Stomach (tissue), 8 donors: ENCODE measurements at regions not wholly inside any gene's neighbourhood (a gene's known extent, or its start where the extent isn't known, plus 50 kb on each side); places are given as distances from the start of the nearest gene placed in this dataset.
A peak's percentile ranks its signal among the peaks of the same experiment; 100 is the strongest.

Source experiments
- DNase-seq, 2 donors: peaks; one replicate each; pipeline versions ENCODE4 v3.0.0 to v3.0.0-alpha.2; 2013 to 2019
- H3K27ac ChIP-seq, 5 donors: fragments of 200-600 bp in 4 of 5; sonication (generic) in 4 of 5; one replicate each; pipeline ENCODE4 v1.5.1; 2013 to 2019; ENCODE audit warnings: mild to moderate bottlenecking in 1 of 5, moderate library complexity in 1 of 5
- H3K27me3 ChIP-seq, 3 donors: fragments of 200-600 bp; sonication (generic); one replicate each; pipeline ENCODE4 v1.5.1; 2017 to 2019; ENCODE audit warnings: mixed run types in 1 of 3
- H3K36me3 ChIP-seq, 4 donors: fragments of 200-600 bp; sonication (generic); 1 replicate in 3 of 4; 2 replicates in 1 of 4; pipeline ENCODE4 v1.5.1; 2016 to 2019
- H3K4me1 ChIP-seq, 4 donors: fragments of 200-600 bp; sonication (generic); one replicate each; pipeline ENCODE4 v1.5.1; 2016 to 2019
- H3K4me3 ChIP-seq, 4 donors: fragments of 200-600 bp; sonication (generic) in 3 of 4; one replicate each; pipeline ENCODE4 v1.5.1; 2016 to 2019; ENCODE audit warnings: mild to moderate bottlenecking in 1 of 4
- H3K9me3 ChIP-seq, 4 donors: fragments of 200-600 bp; sonication (generic); one replicate each; pipeline ENCODE4 v1.5.1; 2016 to 2019
- EP300 ChIP-seq: sonication (generic); formaldehyde crosslinking; IDR thresholded peaks from one replicate; pipeline ENCODE4 v1.6.1; 2017; ENCODE audit warnings: antibody characterized with exemption
- POLR2A ChIP-seq, 4 donors: fragments of 450-650 bp; IDR thresholded peaks; one replicate each; pipeline ENCODE4 v1.6.1; 2016; ENCODE audit warnings: antibody characterized with exemption in 4 of 4, control low read depth in 2 of 4, mild to moderate bottlenecking in 1 of 4, moderate library complexity in 1 of 4
- POLR2AphosphoS5 ChIP-seq, 3 donors: sonication (generic); formaldehyde crosslinking; IDR thresholded peaks; one replicate each; pipeline ENCODE4 v1.6.1; 2016; ENCODE audit warnings: antibody characterized with exemption in 3 of 3
- WGBS, 5 donors: extraction: QIAGEN DNeasy Blood & Tissue Kit in 3 of 5; methylation state at CpG; one replicate each; pipeline versions ENCODE4 v1.1.5 to v1.1.7; 2013 to 2018; 5-methylcytosine and 5-hydroxymethylcytosine counted together
- intact Hi-C: fragments of 100-400 bp; cut with DNase I; formaldehyde crosslinking; loops from one replicate; pipeline ENCODE4 v1.15.1; 2023; ENCODE audit warnings: low total_unique reads
- TF ChIP-seq, protein P1 (sequence below), 7 experiments: fragments of 450-650 bp in 4 of 7; fragments of 200-600 bp in 3 of 7; sonication (generic) in 3 of 7; IDR thresholded peaks; one replicate each; pipeline ENCODE4 v1.5.1; 2016 to 2019; ENCODE audit warnings: antibody characterized with exemption in 7 of 7, control low read depth in 2 of 7, mild to moderate bottlenecking in 1 of 7
- donor health status: healthy with polysubstance abuse.
- donor health status: Bipolar disorder and iron deficiency.
- donor health status: healthy.

DNA sequence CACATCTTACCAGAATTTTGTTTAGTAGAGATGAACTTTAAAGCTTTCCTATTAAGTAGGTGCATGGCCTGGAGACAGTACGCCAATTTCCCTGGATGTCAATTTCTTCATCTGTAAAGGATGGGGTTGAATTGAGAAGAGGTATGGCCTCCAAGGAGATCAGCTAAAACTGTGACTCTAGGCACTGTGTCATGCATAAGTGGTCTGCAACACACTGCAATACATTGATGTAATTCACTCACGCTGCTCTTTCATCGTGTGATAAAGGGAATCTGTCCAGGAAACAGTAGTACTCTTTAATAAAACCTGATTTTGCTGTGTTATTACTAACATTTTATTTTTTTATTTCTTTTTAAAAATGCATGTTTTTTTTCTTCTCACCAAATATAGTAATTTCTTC, 795.8 kb downstream of the DIAPH3 start:
- peaks cover 0 to 41% (median 21%) of the 10 kb centered on the region in 4 donors for H3K4me1 ChIP-seq
- no peaks in the 10 kb centered on the region for H3K9me3 ChIP-seq
- no peak for DNase-seq
- H3K36me3 ChIP-seq = no peaks in the 10 kb centered on the region
- no peak for TF ChIP-seq POLR2AphosphoS5 (IDR thresholded peaks at IDR 0.05)
- TF ChIP-seq, protein P1, sequence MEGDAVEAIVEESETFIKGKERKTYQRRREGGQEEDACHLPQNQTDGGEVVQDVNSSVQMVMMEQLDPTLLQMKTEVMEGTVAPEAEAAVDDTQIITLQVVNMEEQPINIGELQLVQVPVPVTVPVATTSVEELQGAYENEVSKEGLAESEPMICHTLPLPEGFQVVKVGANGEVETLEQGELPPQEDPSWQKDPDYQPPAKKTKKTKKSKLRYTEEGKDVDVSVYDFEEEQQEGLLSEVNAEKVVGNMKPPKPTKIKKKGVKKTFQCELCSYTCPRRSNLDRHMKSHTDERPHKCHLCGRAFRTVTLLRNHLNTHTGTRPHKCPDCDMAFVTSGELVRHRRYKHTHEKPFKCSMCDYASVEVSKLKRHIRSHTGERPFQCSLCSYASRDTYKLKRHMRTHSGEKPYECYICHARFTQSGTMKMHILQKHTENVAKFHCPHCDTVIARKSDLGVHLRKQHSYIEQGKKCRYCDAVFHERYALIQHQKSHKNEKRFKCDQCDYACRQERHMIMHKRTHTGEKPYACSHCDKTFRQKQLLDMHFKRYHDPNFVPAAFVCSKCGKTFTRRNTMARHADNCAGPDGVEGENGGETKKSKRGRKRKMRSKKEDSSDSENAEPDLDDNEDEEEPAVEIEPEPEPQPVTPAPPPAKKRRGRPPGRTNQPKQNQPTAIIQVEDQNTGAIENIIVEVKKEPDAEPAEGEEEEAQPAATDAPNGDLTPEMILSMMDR (IDR thresholded peaks at IDR 0.05) = no peak
- TF ChIP-seq POLR2A (IDR thresholded peaks at IDR 0.05) = no peak
- TF ChIP-seq EP300 = no peak
- H3K4me3 ChIP-seq = no peak overlapping the region
- H3K27ac ChIP-seq = peak overlapping the region in 1 of 5 donors; percentile 3
- intact Hi-C loops = no loop called here
- WGBS, 5 donors = 84 to 94% (median 91%) methylated on average over 3 of the region's 3 CpGs
- no peaks in the 10 kb centered on the region for H3K27me3 ChIP-seq

DNA sequence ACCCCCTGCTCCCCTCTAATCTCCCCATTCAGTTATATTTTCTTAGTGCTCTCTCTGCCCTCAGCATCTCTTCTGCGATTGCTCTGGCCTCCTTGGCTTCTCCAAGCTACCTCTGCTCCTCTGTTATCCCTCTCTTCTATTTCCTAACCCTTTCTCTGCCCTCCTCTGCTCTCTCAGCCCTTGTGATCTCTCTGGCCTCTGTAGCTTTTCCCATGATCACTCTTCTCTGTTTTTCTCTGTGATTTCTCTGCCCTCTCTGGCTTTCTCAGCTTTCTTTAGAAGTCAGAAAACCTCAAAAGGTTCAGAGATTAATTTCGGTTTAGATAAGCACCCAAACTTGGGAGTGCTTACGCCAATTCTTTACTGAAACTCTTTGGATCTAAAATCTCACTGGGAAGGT, 795.0 kb downstream of the DIAPH3 start:
- intact Hi-C loops = no loop called here
- Histone ChIP-seq H3K36me3 (no peaks in the 10 kb centered on the region), H3K4me1 (peaks cover 0 to 35% (median 21%) of the 10 kb centered on the region in 4 donors), H3K9me3 (no peaks in the 10 kb centered on the region), H3K27ac (peak overlapping the region; percentile 1 to 43 (median 10)), H3K4me3 (no peak overlapping the region), H3K27me3 (no peaks in the 10 kb centered on the region)
- TF ChIP-seq, protein P1 (IDR thresholded peaks at IDR 0.05) = no peak
- TF ChIP-seq POLR2A (IDR thresholded peaks at IDR 0.05) (no peak), POLR2AphosphoS5 (IDR thresholded peaks at IDR 0.05) (no peak), EP300 (no peak)
- no peak for DNase-seq
- 21 to 31% (median 28%) methylated on average over 3 of the region's 3 CpGs for WGBS, 5 donors

GRCh38 chr13:59371229-59371628, 792.5 kb downstream of the DIAPH3 start:
- no peak overlapping the region for H3K27ac ChIP-seq
- no peaks in the 10 kb centered on the region for H3K36me3 ChIP-seq
- no peak for TF ChIP-seq POLR2AphosphoS5 (IDR thresholded peaks at IDR 0.05)
- TF ChIP-seq, protein P1 (IDR thresholded peaks at IDR 0.05) = no peak
- TF ChIP-seq EP300 = no peak
- TF ChIP-seq POLR2A (IDR thresholded peaks at IDR 0.05) = no peak
- H3K4me3 ChIP-seq = no peak overlapping the region
- H3K9me3 ChIP-seq = no peaks in the 10 kb centered on the region
- peaks cover 0 to 26% (median 16%) of the 10 kb centered on the region in 4 donors for H3K4me1 ChIP-seq
- 61 to 97% (median 93%) methylated on average over 1 of the region's 1 CpG for WGBS, 5 donors
- no peak for DNase-seq
- intact Hi-C loops = no loop called here
- no peaks in the 10 kb centered on the region for H3K27me3 ChIP-seq

DNA sequence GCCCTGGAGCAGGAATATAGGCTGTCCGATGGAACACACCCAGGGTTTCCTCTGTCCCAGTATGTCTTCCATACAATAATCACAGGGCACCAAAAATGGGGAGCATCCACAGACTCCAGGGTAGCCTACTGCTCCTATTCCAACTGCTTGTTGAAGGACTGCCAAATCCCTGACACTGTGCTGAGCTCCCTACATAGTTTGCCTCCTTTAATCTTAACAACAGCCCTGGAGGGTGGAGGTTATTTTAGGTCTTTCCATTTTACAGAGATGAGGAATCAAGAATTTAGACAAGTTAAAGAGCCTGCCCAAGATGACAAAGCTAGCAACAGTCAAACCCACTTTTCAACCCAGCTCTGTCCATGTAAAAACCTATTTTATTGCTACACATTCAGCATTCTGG, 790.4 kb downstream of the DIAPH3 start:
- Histone ChIP-seq H3K9me3 (no peaks in the 10 kb centered on the region), H3K4me3 (no peak overlapping the region), H3K36me3 (no peaks in the 10 kb centered on the region), H3K4me1 (peaks cover 0 to 16% (median 10%) of the 10 kb centered on the region in 4 donors), H3K27me3 (no peaks in the 10 kb centered on the region), H3K27ac (no peak overlapping the region)
- intact Hi-C loops = no loop called here
- DNase-seq = no peak
- WGBS, 5 donors = 67 to 91% (median 71%) methylated on average over 1 of the region's 1 CpG
- TF ChIP-seq, protein P1 (IDR thresholded peaks at IDR 0.05) = no peak
- TF ChIP-seq EP300 (no peak), POLR2A (IDR thresholded peaks at IDR 0.05) (no peak), POLR2AphosphoS5 (IDR thresholded peaks at IDR 0.05) (no peak)
